Panc1 (cell line): ENCODE measurements at regions not wholly inside any gene's neighbourhood (a gene's known extent, or its start where the extent isn't known, plus 50 kb on each side); places are given as distances from the start of the nearest gene placed in this dataset.

Experiments used
- ATAC-seq: fragments of 200-7000 bp; cut with Tn5 transposase; 2 replicates; pipeline ENCODE4 v1.9.1; 2020; ENCODE audit warnings: mild to moderate bottlenecking, moderate library complexity
- BruUV-seq: library from RNA; stranded (reverse); fragments of 400-500 nt; replicated peaks from 2 replicates; lab custom pipeline; 2021; lab: Mats Ljungman, UMichigan
- CTCF ChIA-PET: fragments of 300-600 bp; sonication (Branson Sonifier 250); formaldehyde crosslinking; loops from one replicate; lab custom pipeline; 2022; ENCODE audit warnings: antibody characterized with exemption; lab: Charles Lee
- POLR2A ChIA-PET: fragments of 300-600 bp; sonication (Branson Sonifier 250); formaldehyde crosslinking; loops from one replicate; lab custom pipeline; 2022; ENCODE audit warnings: antibody characterized with exemption; lab: Charles Lee
- DNase-seq: peaks from one replicate; pipeline ENCODE4 v3.0.0-alpha.2; 2010; ENCODE audit warnings: low read depth, low spot score
- H3K27ac ChIP-seq: 2 replicates; pipeline ENCODE4 v1.5.1; 2011; ENCODE audit warnings: mild to moderate bottlenecking, low read length, inconsistent platforms
- H3K27me3 ChIP-seq: fragments of 200-500 bp; sonication (Bioruptor generic); 2 replicates; pipeline ENCODE4 v1.6.0; 2014; ENCODE audit warnings: low read length, inconsistent platforms; ENCODE audit not compliant: control insufficient read depth, insufficient read depth
- H3K36me3 ChIP-seq: fragments of 200-500 bp; sonication (Bioruptor generic); 2 replicates; pipeline ENCODE4 v1.5.1; 2014; ENCODE audit warnings: inconsistent platforms, mild to moderate bottlenecking, low read length, moderate library complexity; ENCODE audit not compliant: control insufficient read depth, insufficient read depth
- H3K4me1 ChIP-seq: 2 replicates; pipeline ENCODE4 v1.5.1; 2011; ENCODE audit warnings: inconsistent platforms, mild to moderate bottlenecking, low read length, moderate library complexity; ENCODE audit not compliant: control insufficient read depth, insufficient read depth
- H3K4me3 ChIP-seq, 2 experiments: 2 replicates each; pipeline ENCODE4 v1.5.1; 2011 to 2012; ENCODE audit warnings: low read depth in 2 of 2, low read length in 2 of 2, mild to moderate bottlenecking in 2 of 2, inconsistent platforms in 1 of 2, moderate library complexity in 1 of 2
- H3K9me3 ChIP-seq: fragments of 200-500 bp; sonication (Bioruptor generic); 2 replicates; pipeline ENCODE4 v1.5.1; 2014; ENCODE audit warnings: low read depth, mild to moderate bottlenecking, inconsistent platforms, low read length, moderate library complexity; ENCODE audit not compliant: control insufficient read depth, insufficient read depth
- CTCF ChIP-seq: fragments of 450-650 bp; IDR thresholded peaks from 2 replicates; pipeline ENCODE4 v1.5.1; 2017; ENCODE audit warnings: mild to moderate bottlenecking
- POLR2AphosphoS5 ChIP-seq: IDR thresholded peaks from 2 replicates; pipeline ENCODE4 v1.6.1; 2012; ENCODE audit warnings: mild to moderate bottlenecking, low read depth, low read length, moderate library complexity
- SIN3A ChIP-seq: IDR thresholded peaks from 2 replicates; pipeline ENCODE4 v1.6.1; 2012; ENCODE audit warnings: low read depth, mild to moderate bottlenecking, low read length, moderate library complexity, borderline replicate concordance; ENCODE audit not compliant: insufficient read depth
- TCF7L2 ChIP-seq: IDR thresholded peaks from 2 replicates; pipeline ENCODE4 v1.6.1; 2011; ENCODE audit warnings: mild to moderate bottlenecking, low read depth, low read length, inconsistent platforms
- in situ Hi-C: cut with HindIII; loops from 2 replicates; pipeline ENCODE4 v1.10.0; 2016; ENCODE audit warnings: low sequenced_read_pairs, low pct_unique_long_range_greater_than_20kb
- intact Hi-C: fragments of 100-400 bp; cut with micrococcal nuclease; formaldehyde crosslinking; loops from one replicate; pipeline ENCODE4 v1.10.0; 2022; ENCODE audit not compliant: unreplicated experiment
- TF ChIP-seq, protein P1 (sequence below), 2 experiments: IDR thresholded peaks; 2 replicates each; pipeline ENCODE4 v1.6.1; 2011 to 2012; ENCODE audit warnings: low read depth in 2 of 2, control low read depth in 1 of 2, low read length in 1 of 2, mild to moderate bottlenecking in 1 of 2, moderate library complexity in 1 of 2; ENCODE audit not compliant: insufficient read depth in 1 of 2

GRCh38 chr11:71355281-71355680 lies 92.9 kb downstream of the DHCR7 start:
- Histone ChIP-seq H3K9me3 (no peaks in the 10 kb centered on the region), H3K27me3 (peaks cover 13% of the 10 kb centered on the region), H3K4me1 (no peaks in the 10 kb centered on the region), H3K27ac (no peak overlapping the region), H3K4me3 (no peak overlapping the region), H3K36me3 (no peaks in the 10 kb centered on the region)
- in situ Hi-C loops: no loop called here
- ChIA-PET POLR2A (no interaction called here), CTCF (no interaction called here)
- TF ChIP-seq, protein P1, sequence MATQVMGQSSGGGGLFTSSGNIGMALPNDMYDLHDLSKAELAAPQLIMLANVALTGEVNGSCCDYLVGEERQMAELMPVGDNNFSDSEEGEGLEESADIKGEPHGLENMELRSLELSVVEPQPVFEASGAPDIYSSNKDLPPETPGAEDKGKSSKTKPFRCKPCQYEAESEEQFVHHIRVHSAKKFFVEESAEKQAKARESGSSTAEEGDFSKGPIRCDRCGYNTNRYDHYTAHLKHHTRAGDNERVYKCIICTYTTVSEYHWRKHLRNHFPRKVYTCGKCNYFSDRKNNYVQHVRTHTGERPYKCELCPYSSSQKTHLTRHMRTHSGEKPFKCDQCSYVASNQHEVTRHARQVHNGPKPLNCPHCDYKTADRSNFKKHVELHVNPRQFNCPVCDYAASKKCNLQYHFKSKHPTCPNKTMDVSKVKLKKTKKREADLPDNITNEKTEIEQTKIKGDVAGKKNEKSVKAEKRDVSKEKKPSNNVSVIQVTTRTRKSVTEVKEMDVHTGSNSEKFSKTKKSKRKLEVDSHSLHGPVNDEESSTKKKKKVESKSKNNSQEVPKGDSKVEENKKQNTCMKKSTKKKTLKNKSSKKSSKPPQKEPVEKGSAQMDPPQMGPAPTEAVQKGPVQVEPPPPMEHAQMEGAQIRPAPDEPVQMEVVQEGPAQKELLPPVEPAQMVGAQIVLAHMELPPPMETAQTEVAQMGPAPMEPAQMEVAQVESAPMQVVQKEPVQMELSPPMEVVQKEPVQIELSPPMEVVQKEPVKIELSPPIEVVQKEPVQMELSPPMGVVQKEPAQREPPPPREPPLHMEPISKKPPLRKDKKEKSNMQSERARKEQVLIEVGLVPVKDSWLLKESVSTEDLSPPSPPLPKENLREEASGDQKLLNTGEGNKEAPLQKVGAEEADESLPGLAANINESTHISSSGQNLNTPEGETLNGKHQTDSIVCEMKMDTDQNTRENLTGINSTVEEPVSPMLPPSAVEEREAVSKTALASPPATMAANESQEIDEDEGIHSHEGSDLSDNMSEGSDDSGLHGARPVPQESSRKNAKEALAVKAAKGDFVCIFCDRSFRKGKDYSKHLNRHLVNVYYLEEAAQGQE (IDR thresholded peaks at IDR 0.05; ENCODE audit: insufficient read depth in 1 of 2, low read depth in 2 of 2, low read length in 1 of 2): no peak
- TF ChIP-seq SIN3A: no peak
- TF ChIP-seq CTCF: no peak
- TF ChIP-seq TCF7L2: no peak
- TF ChIP-seq POLR2AphosphoS5: no peak
- no TSS peak for BruUV-seq
- intact Hi-C loops: no loop called here
- ATAC-seq (no peak), DNase-seq (no peak)

DNA sequence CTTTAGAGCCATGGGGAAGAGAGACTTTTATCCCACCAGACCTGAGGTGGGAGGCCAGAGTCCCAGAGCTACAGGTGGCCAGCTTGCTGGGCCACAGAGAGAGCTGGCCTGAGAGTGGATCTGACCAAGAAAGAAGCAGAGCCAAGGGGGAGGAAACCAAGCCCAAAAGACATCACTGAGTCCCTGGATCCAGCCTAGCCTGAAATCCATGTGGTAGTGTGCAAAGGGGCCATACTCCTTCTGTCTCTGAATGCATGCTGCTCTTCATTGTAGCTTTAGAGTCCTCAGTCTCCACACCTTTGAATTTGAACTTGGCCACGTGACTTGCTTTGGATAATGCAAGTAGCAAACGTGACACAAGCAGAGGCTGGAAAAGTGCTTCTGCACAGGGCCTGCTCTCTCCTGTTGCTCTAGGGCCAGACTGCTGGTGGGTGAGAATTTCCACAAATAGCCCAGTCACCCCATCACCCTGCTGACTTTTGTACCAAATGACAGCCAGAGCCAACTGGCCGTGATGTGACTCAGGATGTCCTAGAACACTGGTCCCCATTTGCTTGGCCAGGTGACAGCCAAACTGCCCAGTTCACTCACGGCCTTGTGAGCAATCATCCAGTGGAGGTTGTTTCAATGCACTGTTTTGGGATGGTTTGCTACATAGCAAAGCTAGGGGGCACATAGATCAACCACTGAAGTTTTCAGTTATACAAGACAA lies 93.6 kb downstream of the DHCR7 start:
- CTCF ChIA-PET: no interaction called here

More for the DNA sequence above, 93.6 kb downstream of the DHCR7 start:
- POLR2A ChIA-PET: no interaction called here
- no peak for ATAC-seq
- H3K27me3 ChIP-seq: peaks cover 6% of the 10 kb centered on the region
- in situ Hi-C loops (no loop called here), intact Hi-C loops (no loop called here)
- no TSS peak for BruUV-seq
- no peaks in the 10 kb centered on the region for H3K36me3 ChIP-seq
- DNase-seq: no peak
- TF ChIP-seq, protein P1 (IDR thresholded peaks at IDR 0.05; ENCODE audit: insufficient read depth in 1 of 2, low read depth in 2 of 2, low read length in 1 of 2): no peak
- no peak overlapping the region for H3K27ac ChIP-seq
- no peaks in the 10 kb centered on the region for H3K9me3 ChIP-seq
- no peak overlapping the region for H3K4me3 ChIP-seq
- H3K4me1 ChIP-seq: no peaks in the 10 kb centered on the region
